Right atrium auricular region (tissue), 2 donors: ENCODE measurements at regions not wholly inside any gene's neighbourhood (a gene's known extent, or its start where the extent isn't known, plus 50 kb on each side); places are given as distances from the start of the nearest gene placed in this dataset.

Experiments used
- DNase-seq: peaks from one replicate; pipeline ENCODE4 v3.0.0-alpha.2; 2019; ENCODE audit warnings: low spot score
- H3K27ac ChIP-seq, 2 donors: fragments of 200-600 bp; sonication (generic); 1 replicate in 1 of 2; 2 replicates in 1 of 2; pipeline ENCODE4 v1.5.1; 2016 to 2019
- H3K27me3 ChIP-seq, 2 donors: fragments of 200-600 bp; sonication (generic); one replicate each; pipeline versions ENCODE4 v1.5.1 to v1.6.0; 2017 to 2019
- H3K36me3 ChIP-seq: fragments of 200-600 bp; sonication (generic); one replicate; pipeline ENCODE4 v1.5.1; 2016
- H3K4me1 ChIP-seq, 2 donors: fragments of 200-600 bp; sonication (generic); one replicate each; pipeline versions ENCODE4 v1.5.1 to v1.6.0; 2017 to 2019
- H3K4me3 ChIP-seq, 2 donors: fragments of 200-600 bp; sonication (generic); 1 replicate in 1 of 2; 2 replicates in 1 of 2; pipeline ENCODE4 v1.5.1; 2017 to 2019; ENCODE audit warnings: mild to moderate bottlenecking in 1 of 2, moderate library complexity in 1 of 2
- H3K9me3 ChIP-seq, 2 donors: fragments of 200-600 bp; sonication (generic); one replicate each; pipeline ENCODE4 v1.5.1; 2019
- CTCF ChIP-seq, 2 donors: fragments of 200-600 bp; sonication (generic); IDR thresholded peaks; one replicate each; pipeline ENCODE4 v1.5.1; 2019; ENCODE audit warnings: antibody characterized with exemption in 2 of 2

- no peaks in the 10 kb centered on the region for H3K9me3 ChIP-seq
- H3K27ac ChIP-seq: peak overlapping the region; percentile 3 to 38
- TF ChIP-seq CTCF (IDR thresholded peaks at IDR 0.05): no peak
- no peaks in the 10 kb centered on the region for H3K36me3 ChIP-seq
- no peak overlapping the region for H3K4me3 ChIP-seq
- peaks cover 0 to 5% of the 10 kb centered on the region in 2 donors for H3K4me1 ChIP-seq
- no peaks in the 10 kb centered on the region for H3K27me3 ChIP-seq
- DNase-seq: no peak
Observed at GRCh38 chr5:52709167-52709925, 78.4 kb upstream of the ITGA1 start.

GRCh38 chr5:52710310-52710971, 77.3 kb upstream of the ITGA1 start:
- DNase-seq: no peak
- peaks cover 0 to 5% of the 10 kb centered on the region in 2 donors for H3K4me1 ChIP-seq
- H3K36me3 ChIP-seq: no peaks in the 10 kb centered on the region
- H3K27me3 ChIP-seq: no peaks in the 10 kb centered on the region
- no peak overlapping the region for H3K4me3 ChIP-seq
- no peaks in the 10 kb centered on the region for H3K9me3 ChIP-seq
- TF ChIP-seq CTCF (IDR thresholded peaks at IDR 0.05): no peak
- peak overlapping the region in 1 of 2 donors; percentile 3 for H3K27ac ChIP-seq

- H3K27ac ChIP-seq: no peak overlapping the region
- H3K9me3 ChIP-seq: no peaks in the 10 kb centered on the region
- H3K4me1 ChIP-seq: peaks cover 0 to 5% of the 10 kb centered on the region in 2 donors
- no peak overlapping the region for H3K4me3 ChIP-seq
- no peaks in the 10 kb centered on the region for H3K27me3 ChIP-seq
- DNase-seq: no peak
- TF ChIP-seq CTCF (IDR thresholded peaks at IDR 0.05): no peak
- H3K36me3 ChIP-seq: no peaks in the 10 kb centered on the region
Observed at GRCh38 chr5:52710972-52711596, 76.6 kb upstream of the ITGA1 start.

GRCh38 chr5:52712354-52712753, 75.4 kb upstream of the ITGA1 start:
- Histone ChIP-seq H3K4me1 (no peaks in the 10 kb centered on the region), H3K27me3 (no peaks in the 10 kb centered on the region), H3K9me3 (no peaks in the 10 kb centered on the region), H3K27ac (no peak overlapping the region), H3K36me3 (no peaks in the 10 kb centered on the region), H3K4me3 (no peak overlapping the region)
- no peak for DNase-seq
- no peak for TF ChIP-seq CTCF (IDR thresholded peaks at IDR 0.05)

- Histone ChIP-seq H3K27me3 (no peaks in the 10 kb centered on the region), H3K9me3 (no peaks in the 10 kb centered on the region)
- no peak for DNase-seq
Observed at GRCh38 chr5:52725065-52725746, 62.5 kb upstream of the ITGA1 start.

More at GRCh38 chr5:52725065-52725746, 62.5 kb upstream of the ITGA1 start:
- Histone ChIP-seq H3K4me1 (peaks cover 0 to 29% of the 10 kb centered on the region in 2 donors), H3K27ac (no peak overlapping the region), H3K36me3 (no peaks in the 10 kb centered on the region), H3K4me3 (no peak overlapping the region)
- no peak for TF ChIP-seq CTCF (IDR thresholded peaks at IDR 0.05)
